GM13977 (cell line): ENCODE measurements at regions not wholly inside any gene's neighbourhood (a gene's known extent, or its start where the extent isn't known, plus 50 kb on each side); places are given as distances from the start of the nearest gene placed in this dataset.

Experiments
- DNase-seq: peaks from one replicate; pipeline ENCODE4 v3.0.0; 2012; ENCODE audit warnings: low spot score
- in situ Hi-C: fragments of 300-500 bp; cut with MboI; formaldehyde crosslinking; loops from one replicate; pipeline ENCODE4 v1.12.0; 2022; ENCODE audit warnings: low sequenced_read_pairs, low pct_unique_long_range_greater_than_20kb, mixed read lengths, inconsistent platforms; ENCODE audit not compliant: unreplicated experiment
- TF ChIP-seq, protein P1 (sequence below): IDR thresholded peaks from 2 replicates; pipeline ENCODE4 v1.5.1; 2012; ENCODE audit warnings: mild to moderate bottlenecking, control low read depth; ENCODE audit not compliant: insufficient read depth; ENCODE audit errors: extremely low read depth, missing control alignments

DNA sequence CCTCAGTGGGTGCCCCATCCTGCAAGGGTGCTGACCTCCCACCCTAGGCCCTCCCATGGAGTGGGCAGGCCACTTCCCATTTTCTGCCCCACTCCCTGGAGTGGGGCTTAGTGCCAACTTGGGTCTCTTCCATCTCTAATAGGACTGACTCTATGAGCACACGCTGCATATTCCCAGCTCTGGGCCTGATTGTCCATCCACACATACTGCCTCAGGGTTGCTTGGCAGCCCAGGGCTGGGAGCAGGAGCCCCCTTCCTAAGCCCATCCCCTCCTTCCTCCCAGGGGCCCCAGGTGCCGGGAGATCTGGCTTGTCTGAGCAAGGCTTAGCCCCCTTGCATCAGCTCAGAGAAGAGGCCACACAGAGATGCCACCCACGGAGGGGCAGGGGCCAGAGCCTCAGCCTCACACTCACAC is 55.1 kb downstream of the PJA1 start:
- DNase-seq, result no peak
- TF ChIP-seq, protein P1, sequence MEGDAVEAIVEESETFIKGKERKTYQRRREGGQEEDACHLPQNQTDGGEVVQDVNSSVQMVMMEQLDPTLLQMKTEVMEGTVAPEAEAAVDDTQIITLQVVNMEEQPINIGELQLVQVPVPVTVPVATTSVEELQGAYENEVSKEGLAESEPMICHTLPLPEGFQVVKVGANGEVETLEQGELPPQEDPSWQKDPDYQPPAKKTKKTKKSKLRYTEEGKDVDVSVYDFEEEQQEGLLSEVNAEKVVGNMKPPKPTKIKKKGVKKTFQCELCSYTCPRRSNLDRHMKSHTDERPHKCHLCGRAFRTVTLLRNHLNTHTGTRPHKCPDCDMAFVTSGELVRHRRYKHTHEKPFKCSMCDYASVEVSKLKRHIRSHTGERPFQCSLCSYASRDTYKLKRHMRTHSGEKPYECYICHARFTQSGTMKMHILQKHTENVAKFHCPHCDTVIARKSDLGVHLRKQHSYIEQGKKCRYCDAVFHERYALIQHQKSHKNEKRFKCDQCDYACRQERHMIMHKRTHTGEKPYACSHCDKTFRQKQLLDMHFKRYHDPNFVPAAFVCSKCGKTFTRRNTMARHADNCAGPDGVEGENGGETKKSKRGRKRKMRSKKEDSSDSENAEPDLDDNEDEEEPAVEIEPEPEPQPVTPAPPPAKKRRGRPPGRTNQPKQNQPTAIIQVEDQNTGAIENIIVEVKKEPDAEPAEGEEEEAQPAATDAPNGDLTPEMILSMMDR, result no peak
- in situ Hi-C loops, result no loop called here

DNA sequence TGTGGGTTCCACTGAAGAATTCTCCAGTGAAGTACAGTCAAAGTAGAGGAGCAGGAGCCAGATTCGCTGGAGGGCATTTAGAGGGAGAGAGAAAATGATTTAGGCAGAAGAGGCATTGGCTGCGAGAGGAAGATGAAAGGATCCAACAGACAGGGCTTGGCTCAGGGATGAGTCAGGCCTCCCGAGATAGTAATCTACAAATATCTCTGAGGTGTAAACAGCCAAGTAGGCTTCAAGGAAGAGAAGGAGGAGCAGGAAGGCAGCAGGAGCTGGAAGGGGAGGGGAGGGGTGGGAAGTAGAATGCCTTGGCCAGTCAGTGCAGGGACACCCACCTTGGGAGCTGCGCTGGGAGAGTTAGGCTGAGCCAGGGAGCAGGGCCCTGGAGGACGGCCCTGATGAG is 55.5 kb downstream of the PJA1 start:
- TF ChIP-seq, protein P1, result no peak
- no peak for DNase-seq
- in situ Hi-C loops, result no loop called here

DNA sequence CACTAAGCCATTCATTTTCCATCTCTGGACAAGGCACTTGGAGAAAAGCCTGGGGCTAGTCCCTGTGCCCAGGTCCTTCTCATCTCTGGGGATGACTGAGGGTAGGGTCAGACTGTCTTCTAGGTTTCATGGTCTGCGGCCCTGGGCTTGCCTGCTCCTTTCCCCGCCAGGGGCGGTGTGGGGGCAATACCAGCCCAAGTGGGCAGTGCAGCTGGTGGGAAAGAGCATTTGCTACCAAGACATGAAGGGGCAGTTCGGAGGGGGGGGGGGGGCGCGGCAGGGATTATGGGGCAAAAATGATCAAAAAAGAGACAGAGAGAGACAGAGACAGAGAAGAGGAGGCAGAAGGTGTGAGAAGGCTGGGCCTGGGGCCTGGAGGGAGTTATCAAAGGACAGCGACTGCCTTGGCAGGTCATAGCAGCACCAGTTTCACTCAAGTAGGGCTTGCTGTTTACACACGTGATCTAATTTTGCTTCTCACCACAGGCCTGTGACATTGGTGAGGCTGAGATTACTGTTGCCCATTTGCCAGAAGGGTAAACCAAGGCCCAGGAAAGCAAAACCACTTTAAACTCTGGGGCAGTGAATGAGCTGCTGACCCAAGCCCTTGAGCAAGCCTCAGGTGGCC is 56.1 kb downstream of the PJA1 start:
- DNase-seq, result no peak
- in situ Hi-C loops, result no loop called here
- TF ChIP-seq, protein P1, result no peak

DNA sequence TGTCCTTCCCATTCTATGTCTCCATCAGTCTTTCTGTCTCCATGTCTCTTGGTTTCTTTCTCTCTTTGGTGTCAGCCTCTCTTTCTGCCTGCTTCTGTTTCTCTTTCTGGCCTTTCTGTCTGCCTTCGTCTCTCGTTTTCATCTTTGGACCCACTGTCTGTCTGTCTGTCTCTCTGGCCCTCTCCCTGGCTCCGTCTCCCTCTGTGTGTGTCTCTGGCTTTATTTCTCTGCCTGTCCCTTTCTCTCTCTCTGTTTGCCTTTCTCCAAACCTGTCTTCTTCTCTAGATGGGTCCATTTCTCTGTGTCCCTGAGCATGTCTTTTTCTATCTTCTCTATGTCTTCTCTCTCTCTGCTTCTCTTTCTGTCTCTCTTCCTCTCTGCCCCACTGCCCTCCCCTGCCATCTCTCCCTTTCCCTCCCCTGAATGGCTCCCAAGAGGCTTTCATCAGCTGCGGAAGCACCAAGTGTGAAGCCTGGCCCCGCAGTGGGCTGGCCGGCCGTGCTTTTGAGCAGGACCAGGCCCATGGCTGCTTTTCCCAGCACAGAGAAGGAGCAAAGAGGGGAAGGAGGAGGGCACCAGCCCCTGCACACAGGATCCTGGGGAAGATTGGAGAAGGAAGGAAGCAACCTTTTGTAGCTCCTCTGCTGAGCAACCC is 57.4 kb downstream of the PJA1 start:
- in situ Hi-C loops, result no loop called here
- no peak for DNase-seq
- TF ChIP-seq, protein P1, result no peak

DNA sequence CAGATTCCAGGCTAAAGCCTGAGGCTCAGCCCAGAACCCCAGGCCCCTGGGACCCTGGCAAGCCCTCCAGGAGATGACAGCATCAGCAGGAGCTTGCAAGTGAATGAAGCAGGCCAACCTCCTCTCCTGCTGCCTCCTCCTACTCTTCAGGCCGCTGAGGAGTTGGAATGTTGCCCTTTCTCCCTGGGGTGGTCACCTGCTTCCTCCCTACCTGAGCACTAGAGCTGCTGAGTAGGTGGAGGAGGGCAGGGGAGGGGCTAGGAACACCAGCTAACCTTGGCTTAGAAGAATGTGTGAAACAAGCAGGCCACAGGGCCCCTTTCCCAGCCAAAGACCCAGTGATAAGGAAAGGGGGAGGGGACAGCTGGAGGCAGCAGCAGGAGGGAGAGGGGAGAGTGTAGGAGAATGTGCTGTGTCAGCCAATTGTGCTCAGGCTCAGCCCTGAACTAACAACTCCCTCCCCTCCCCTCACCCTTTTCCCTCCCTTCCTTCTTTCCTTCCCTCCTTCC is 58.0 kb downstream of the PJA1 start:
- TF ChIP-seq, protein P1, result no peak
- in situ Hi-C loops, result no loop called here
- no peak for DNase-seq

DNA sequence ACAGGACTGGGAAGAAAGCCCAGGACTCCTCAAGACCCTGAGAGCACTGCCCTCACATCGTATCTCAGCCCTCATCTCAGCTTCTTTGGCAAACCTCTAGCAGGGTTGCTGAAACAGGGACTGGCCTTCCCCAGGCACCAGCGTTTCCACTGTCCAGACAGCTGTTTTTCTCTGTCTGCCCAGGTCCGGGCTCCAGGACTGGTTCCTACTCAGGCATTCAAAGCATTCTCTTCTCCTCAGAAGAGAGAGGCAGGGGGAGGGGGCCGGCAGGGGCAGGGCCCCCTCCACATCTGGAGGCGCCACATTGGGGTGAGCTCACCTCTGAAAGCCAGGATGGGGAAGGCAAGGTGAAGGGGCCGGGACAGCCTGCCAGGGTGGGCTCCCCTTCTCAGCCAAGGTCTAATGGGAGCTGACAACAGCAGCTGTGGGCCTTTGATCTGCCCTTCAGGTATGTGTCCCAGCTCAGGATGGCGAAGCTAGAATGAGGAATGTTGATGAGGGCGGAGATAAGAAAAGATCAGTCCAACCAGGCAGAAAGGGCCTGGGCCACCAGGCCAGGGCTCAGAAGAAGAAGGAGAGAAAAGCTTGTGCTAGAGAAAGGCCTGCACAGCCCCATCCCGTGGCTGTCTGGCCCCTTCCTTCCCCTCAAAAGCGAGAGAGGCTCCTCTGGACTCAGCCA is 60.4 kb downstream of the PJA1 start:
- in situ Hi-C loops, result no loop called here
- TF ChIP-seq, protein P1, result no peak
- no peak for DNase-seq
